Stomach (tissue), 8 donors: ENCODE measurements at regions not wholly inside any gene's neighbourhood (a gene's known extent, or its start where the extent isn't known, plus 50 kb on each side); places are given as distances from the start of the nearest gene placed in this dataset.

ENCODE experiments used
- DNase-seq, 2 donors: peaks; one replicate each; pipeline versions ENCODE4 v3.0.0 to v3.0.0-alpha.2; 2013 to 2019
- H3K27ac ChIP-seq, 5 donors: fragments of 200-600 bp in 4 of 5; sonication (generic) in 4 of 5; one replicate each; pipeline ENCODE4 v1.5.1; 2013 to 2019; ENCODE audit warnings: mild to moderate bottlenecking in 1 of 5, moderate library complexity in 1 of 5
- H3K27me3 ChIP-seq, 3 donors: fragments of 200-600 bp; sonication (generic); one replicate each; pipeline ENCODE4 v1.5.1; 2017 to 2019; ENCODE audit warnings: mixed run types in 1 of 3
- H3K36me3 ChIP-seq, 4 donors: fragments of 200-600 bp; sonication (generic); 1 replicate in 3 of 4; 2 replicates in 1 of 4; pipeline ENCODE4 v1.5.1; 2016 to 2019
- H3K4me1 ChIP-seq, 4 donors: fragments of 200-600 bp; sonication (generic); one replicate each; pipeline ENCODE4 v1.5.1; 2016 to 2019
- H3K4me3 ChIP-seq, 4 donors: fragments of 200-600 bp; sonication (generic) in 3 of 4; one replicate each; pipeline ENCODE4 v1.5.1; 2016 to 2019; ENCODE audit warnings: mild to moderate bottlenecking in 1 of 4
- H3K9me3 ChIP-seq, 4 donors: fragments of 200-600 bp; sonication (generic); one replicate each; pipeline ENCODE4 v1.5.1; 2016 to 2019
- CTCF ChIP-seq, 7 experiments: fragments of 450-650 bp in 4 of 7; fragments of 200-600 bp in 3 of 7; sonication (generic) in 3 of 7; IDR thresholded peaks; one replicate each; pipeline ENCODE4 v1.5.1; 2016 to 2019; ENCODE audit warnings: antibody characterized with exemption in 7 of 7, control low read depth in 2 of 7, mild to moderate bottlenecking in 1 of 7
- EP300 ChIP-seq: sonication (generic); formaldehyde crosslinking; IDR thresholded peaks from one replicate; pipeline ENCODE4 v1.6.1; 2017; ENCODE audit warnings: antibody characterized with exemption
- POLR2A ChIP-seq, 4 donors: fragments of 450-650 bp; IDR thresholded peaks; one replicate each; pipeline ENCODE4 v1.6.1; 2016; ENCODE audit warnings: antibody characterized with exemption in 4 of 4, control low read depth in 2 of 4, mild to moderate bottlenecking in 1 of 4, moderate library complexity in 1 of 4
- POLR2AphosphoS5 ChIP-seq, 3 donors: sonication (generic); formaldehyde crosslinking; IDR thresholded peaks; one replicate each; pipeline ENCODE4 v1.6.1; 2016; ENCODE audit warnings: antibody characterized with exemption in 3 of 3
- WGBS, 5 donors: extraction: QIAGEN DNeasy Blood & Tissue Kit in 3 of 5; methylation state at CpG; one replicate each; pipeline versions ENCODE4 v1.1.5 to v1.1.7; 2013 to 2018; 5-methylcytosine and 5-hydroxymethylcytosine counted together
- intact Hi-C: fragments of 100-400 bp; cut with DNase I; formaldehyde crosslinking; loops from one replicate; pipeline ENCODE4 v1.15.1; 2023; ENCODE audit warnings: low total_unique reads
- donor health status: healthy with polysubstance abuse.
- donor health status: Bipolar disorder and iron deficiency.
- donor health status: healthy.

- TF ChIP-seq CTCF (IDR thresholded peaks at IDR 0.05) (no peak), POLR2A (IDR thresholded peaks at IDR 0.05) (no peak)
- no peaks in the 10 kb centered on the region for H3K27me3 ChIP-seq
- no peaks in the 10 kb centered on the region for H3K9me3 ChIP-seq
- H3K4me3 ChIP-seq: no peak overlapping the region
- 88 to 94% (median 92%) methylated on average over 5 of the region's 5 CpGs for WGBS, 5 donors
- intact Hi-C loops: no loop called here
- no peaks in the 10 kb centered on the region for H3K36me3 ChIP-seq
- no peaks in the 10 kb centered on the region for H3K4me1 ChIP-seq
- DNase-seq: no peak
- no peak overlapping the region for H3K27ac ChIP-seq
These were observed 95.7 kb upstream of the ARL4C start for GRCh38 chr2:234592541-234592940.

DNA sequence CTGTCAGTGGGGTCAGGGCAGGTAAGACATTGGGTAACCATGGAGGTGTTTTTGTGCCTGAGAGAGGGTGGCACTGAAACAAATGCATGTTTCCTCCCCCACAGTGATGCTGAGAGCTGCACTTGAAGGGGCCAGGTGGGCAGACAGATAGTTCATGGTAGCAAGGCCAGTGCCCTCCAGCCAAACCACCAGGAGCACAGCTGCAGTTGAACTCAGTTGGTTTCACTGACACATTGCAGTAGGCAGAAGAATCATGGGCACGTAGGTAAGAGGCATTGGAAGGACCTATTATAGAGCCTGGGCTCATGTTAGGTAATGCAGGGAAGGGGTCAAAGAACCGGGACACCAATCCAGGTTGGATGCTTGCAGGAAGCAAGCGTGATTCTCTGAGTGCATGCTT lies 93.2 kb upstream of the ARL4C start:
- 85 to 90% (median 87%) methylated on average over 3 of the region's 3 CpGs for WGBS, 5 donors
- Histone ChIP-seq H3K27me3 (no peaks in the 10 kb centered on the region), H3K4me3 (no peak overlapping the region), H3K9me3 (no peaks in the 10 kb centered on the region), H3K27ac (no peak overlapping the region), H3K4me1 (no peaks in the 10 kb centered on the region), H3K36me3 (no peaks in the 10 kb centered on the region)
- no peak for DNase-seq
- TF ChIP-seq EP300: no peak
- no peak for TF ChIP-seq CTCF (IDR thresholded peaks at IDR 0.05)
- TF ChIP-seq POLR2AphosphoS5 (IDR thresholded peaks at IDR 0.05): no peak
- no peak for TF ChIP-seq POLR2A (IDR thresholded peaks at IDR 0.05)
- intact Hi-C loops: no loop called here

DNA sequence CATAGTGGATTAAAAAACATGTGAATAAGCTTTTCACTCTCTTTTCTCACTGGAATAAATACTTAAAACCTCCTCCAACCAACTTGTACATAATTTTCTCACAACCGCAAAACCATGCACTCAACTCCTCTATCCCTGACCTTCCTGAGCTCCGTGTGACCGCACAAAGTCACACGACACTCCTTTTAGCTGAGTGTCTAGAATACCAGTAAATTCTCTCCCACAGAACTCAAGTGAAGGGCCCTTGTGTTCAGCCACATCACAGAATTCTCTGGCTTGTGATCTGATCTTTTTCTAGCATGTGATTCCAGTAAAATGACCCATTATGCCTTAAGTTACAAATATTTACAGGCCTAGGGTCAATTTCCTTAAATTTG lies 91.2 kb upstream of the ARL4C start:
- H3K27me3 ChIP-seq: no peaks in the 10 kb centered on the region
- no peak for DNase-seq
- H3K9me3 ChIP-seq: no peaks in the 10 kb centered on the region
- WGBS, 5 donors: 92 to 97% (median 95%) methylated on average over 4 of the region's 4 CpGs
- TF ChIP-seq CTCF (IDR thresholded peaks at IDR 0.05) (no peak), POLR2A (IDR thresholded peaks at IDR 0.05) (no peak), EP300 (no peak), POLR2AphosphoS5 (IDR thresholded peaks at IDR 0.05) (no peak)
- intact Hi-C loops: no loop called here
- no peak overlapping the region for H3K27ac ChIP-seq
- no peaks in the 10 kb centered on the region for H3K36me3 ChIP-seq
- no peaks in the 10 kb centered on the region for H3K4me1 ChIP-seq
- no peak overlapping the region for H3K4me3 ChIP-seq

DNA sequence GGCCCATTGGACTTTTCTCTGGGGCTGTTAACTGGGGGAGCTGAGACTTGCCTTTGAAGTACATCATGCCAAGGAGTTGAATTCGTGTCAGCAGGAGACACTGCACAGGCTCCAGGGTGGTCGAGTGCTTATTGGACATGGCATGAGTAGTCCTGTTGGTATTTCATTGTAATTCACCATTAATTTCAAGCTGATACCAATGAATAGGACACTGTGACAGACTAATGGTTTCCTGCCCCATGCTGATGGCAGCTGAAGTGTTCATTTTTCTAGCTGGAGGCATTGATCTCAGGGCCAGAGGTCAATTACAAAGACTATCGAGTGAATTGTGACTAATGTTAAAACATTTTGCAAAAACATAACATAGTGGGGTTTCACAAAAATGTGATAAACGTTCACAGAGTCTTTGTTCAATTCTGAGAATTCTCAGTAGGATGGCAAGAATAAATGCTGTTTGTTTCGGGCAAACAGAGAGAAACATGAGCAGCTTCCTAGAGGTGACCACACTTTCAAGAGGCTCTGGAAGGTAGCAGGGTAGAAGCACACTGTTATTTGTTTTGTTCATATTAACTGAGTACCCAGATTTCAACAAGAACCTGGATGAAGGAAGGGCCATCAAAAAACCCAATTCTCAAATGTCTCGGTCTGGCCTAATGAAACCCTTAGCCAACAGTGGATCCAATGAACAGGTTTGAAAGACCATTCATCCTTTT lies 90.6 kb upstream of the ARL4C start:
- TF ChIP-seq POLR2A (IDR thresholded peaks at IDR 0.05) (no peak), CTCF (IDR thresholded peaks at IDR 0.05) (no peak), EP300 (no peak), POLR2AphosphoS5 (IDR thresholded peaks at IDR 0.05) (no peak)
- DNase-seq: no peak
- intact Hi-C loops: no loop called here
- Histone ChIP-seq H3K4me3 (no peak overlapping the region), H3K4me1 (no peaks in the 10 kb centered on the region), H3K27ac (no peak overlapping the region), H3K9me3 (no peaks in the 10 kb centered on the region), H3K36me3 (no peaks in the 10 kb centered on the region), H3K27me3 (no peaks in the 10 kb centered on the region)
- WGBS, 5 donors: 75 to 86% (median 80%) methylated on average over 6 of the region's 6 CpGs
